CD1c-positive myeloid dendritic cell (primary cell): ENCODE measurements at regions not wholly inside any gene's neighbourhood (a gene's known extent, or its start where the extent isn't known, plus 50 kb on each side); places are given as distances from the start of the nearest gene placed in this dataset.
"Not testable (repeated sequence)": the region's sequence is repeated elsewhere in the genome, so short reads cannot be mapped to it uniquely, and the experiment has no call there.

Experiments
- DNase-seq: peaks from one replicate; pipeline ENCODE4 v3.0.0-alpha.2; 2016; ENCODE audit errors: extremely low spot score

GRCh38 chr12:58719161-58719560 is 201.1 kb downstream of the LRIG3 start:
- DNase-seq: no peak

- DNase-seq: no peak
Measured at GRCh38 chr12:58720421-58720820, 199.9 kb downstream of the LRIG3 start.

GRCh38 chr12:58725400-58726105 is 194.8 kb downstream of the LRIG3 start:
- DNase-seq: no peak

GRCh38 chr12:58727521-58727920 is 192.8 kb downstream of the LRIG3 start:
- DNase-seq: no peak

- no peak for DNase-seq
Measured at GRCh38 chr12:58728397-58728796, 191.9 kb downstream of the LRIG3 start.

GRCh38 chr12:58731096-58731495 is 189.2 kb downstream of the LRIG3 start:
- DNase-seq: no peak

- no peak for DNase-seq
Measured at GRCh38 chr12:58732894-58733293, 187.4 kb downstream of the LRIG3 start.

- no peak for DNase-seq
Measured at GRCh38 chr12:58741226-58741625, 179.1 kb downstream of the LRIG3 start.

GRCh38 chr12:58745348-58746125 is 174.8 kb downstream of the LRIG3 start:
- no peak for DNase-seq

GRCh38 chr12:58747533-58747932 is 172.8 kb downstream of the LRIG3 start:
- DNase-seq: no peak

- no peak for DNase-seq
Measured at GRCh38 chr12:58750484-58750883, 169.8 kb downstream of the LRIG3 start.

GRCh38 chr12:58757422-58757821 is 162.9 kb downstream of the LRIG3 start:
- no peak for DNase-seq

GRCh38 chr12:58759745-58760144 is 160.6 kb downstream of the LRIG3 start:
- not testable (repeated sequence) for DNase-seq

- DNase-seq: no peak
Measured at GRCh38 chr12:58761308-58761707, 159.0 kb downstream of the LRIG3 start.

- no peak for DNase-seq
Measured at GRCh38 chr12:58764100-58764953, 156.0 kb downstream of the LRIG3 start.

GRCh38 chr12:58765076-58765475 is 155.2 kb downstream of the LRIG3 start:
- no peak for DNase-seq

GRCh38 chr12:58765653-58766512 is 154.4 kb downstream of the LRIG3 start:
- DNase-seq: no peak

- DNase-seq: no peak
Measured at GRCh38 chr12:58766513-58766870, 153.8 kb downstream of the LRIG3 start.

- DNase-seq: no peak
Measured at GRCh38 chr12:58767496-58767895, 152.8 kb downstream of the LRIG3 start.

- DNase-seq: no peak
Measured at GRCh38 chr12:58773986-58774385, 146.3 kb downstream of the LRIG3 start.

- no peak for DNase-seq
Measured at GRCh38 chr12:58774731-58775130, 145.6 kb downstream of the LRIG3 start.
